Thyroid gland (tissue), 4 donors: ENCODE measurements at regions not wholly inside any gene's neighbourhood (a gene's known extent, or its start where the extent isn't known, plus 50 kb on each side); places are given as distances from the start of the nearest gene placed in this dataset.

Experiments
- DNase-seq, 2 donors: peaks; one replicate each; pipeline ENCODE4 v3.0.0-alpha.2; 2019
- H3K27ac ChIP-seq, 3 donors: fragments of 200-600 bp; sonication (generic); 1 replicate in 2 of 3; 2 replicates in 1 of 3; pipeline ENCODE4 v1.5.1; 2016 to 2019; ENCODE audit warnings: mild to moderate bottlenecking in 1 of 3, moderate library complexity in 1 of 3
- H3K27me3 ChIP-seq: fragments of 200-600 bp; sonication (generic); one replicate; pipeline ENCODE4 v1.5.1; 2019
- H3K36me3 ChIP-seq, 2 donors: fragments of 200-600 bp; sonication (generic); one replicate each; pipeline ENCODE4 v1.5.1; 2016 to 2019
- H3K4me1 ChIP-seq, 2 donors: fragments of 200-600 bp; sonication (generic); one replicate each; pipeline ENCODE4 v1.5.1; 2017 to 2019
- H3K4me3 ChIP-seq, 3 donors: fragments of 200-600 bp; sonication (generic); replicated peaks in 1 of 3; 1 replicate in 2 of 3; 2 replicates in 1 of 3; pipeline ENCODE4 v1.5.1; 2016; ENCODE audit warnings: mild to moderate bottlenecking in 1 of 3
- H3K9me3 ChIP-seq: fragments of 200-600 bp; sonication (generic); one replicate; pipeline ENCODE4 v1.5.1; 2017
- POLR2A ChIP-seq, 2 donors: fragments of 450-650 bp; IDR thresholded peaks; one replicate each; pipeline ENCODE4 v1.6.1; 2017; ENCODE audit warnings: antibody characterized with exemption in 2 of 2, mild to moderate bottlenecking in 2 of 2, moderate library complexity in 1 of 2
- WGBS, 2 donors: methylation state at CpG; one replicate each; pipeline ENCODE4 v1.1.5; 2017; 5-methylcytosine and 5-hydroxymethylcytosine counted together
- intact Hi-C: fragments of 100-400 bp; cut with DNase I; formaldehyde crosslinking; loops from one replicate; pipeline ENCODE4 v1.15.1; 2023
- TF ChIP-seq, protein P1 (sequence below), 6 experiments: fragments of 200-600 bp in 3 of 6; fragments of 450-650 bp in 3 of 6; sonication (generic) in 3 of 6; IDR thresholded peaks; one replicate each; pipeline ENCODE4 v1.5.1; 2016 to 2019; ENCODE audit warnings: antibody characterized with exemption in 6 of 6, mild to moderate bottlenecking in 2 of 6, inconsistent platforms in 1 of 6, moderate library complexity in 1 of 6

- Histone ChIP-seq H3K36me3 (no peaks in the 10 kb centered on the region), H3K9me3 (no peaks in the 10 kb centered on the region), H3K27me3 (no peaks in the 10 kb centered on the region), H3K27ac (no peak overlapping the region), H3K4me1 (no peaks in the 10 kb centered on the region), H3K4me3 (no peak overlapping the region)
- no peak for DNase-seq
- 89 to 93% methylated on average over 3 of the region's 3 CpGs for WGBS, 2 donors
- intact Hi-C loops = no loop called here
- no peak for TF ChIP-seq POLR2A (IDR thresholded peaks at IDR 0.05)
- TF ChIP-seq, protein P1, sequence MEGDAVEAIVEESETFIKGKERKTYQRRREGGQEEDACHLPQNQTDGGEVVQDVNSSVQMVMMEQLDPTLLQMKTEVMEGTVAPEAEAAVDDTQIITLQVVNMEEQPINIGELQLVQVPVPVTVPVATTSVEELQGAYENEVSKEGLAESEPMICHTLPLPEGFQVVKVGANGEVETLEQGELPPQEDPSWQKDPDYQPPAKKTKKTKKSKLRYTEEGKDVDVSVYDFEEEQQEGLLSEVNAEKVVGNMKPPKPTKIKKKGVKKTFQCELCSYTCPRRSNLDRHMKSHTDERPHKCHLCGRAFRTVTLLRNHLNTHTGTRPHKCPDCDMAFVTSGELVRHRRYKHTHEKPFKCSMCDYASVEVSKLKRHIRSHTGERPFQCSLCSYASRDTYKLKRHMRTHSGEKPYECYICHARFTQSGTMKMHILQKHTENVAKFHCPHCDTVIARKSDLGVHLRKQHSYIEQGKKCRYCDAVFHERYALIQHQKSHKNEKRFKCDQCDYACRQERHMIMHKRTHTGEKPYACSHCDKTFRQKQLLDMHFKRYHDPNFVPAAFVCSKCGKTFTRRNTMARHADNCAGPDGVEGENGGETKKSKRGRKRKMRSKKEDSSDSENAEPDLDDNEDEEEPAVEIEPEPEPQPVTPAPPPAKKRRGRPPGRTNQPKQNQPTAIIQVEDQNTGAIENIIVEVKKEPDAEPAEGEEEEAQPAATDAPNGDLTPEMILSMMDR (IDR thresholded peaks at IDR 0.05) = no peak
Measured at GRCh38 chr10:85293483-85293882, 965.1 kb downstream of the CCSER2 start.

DNA sequence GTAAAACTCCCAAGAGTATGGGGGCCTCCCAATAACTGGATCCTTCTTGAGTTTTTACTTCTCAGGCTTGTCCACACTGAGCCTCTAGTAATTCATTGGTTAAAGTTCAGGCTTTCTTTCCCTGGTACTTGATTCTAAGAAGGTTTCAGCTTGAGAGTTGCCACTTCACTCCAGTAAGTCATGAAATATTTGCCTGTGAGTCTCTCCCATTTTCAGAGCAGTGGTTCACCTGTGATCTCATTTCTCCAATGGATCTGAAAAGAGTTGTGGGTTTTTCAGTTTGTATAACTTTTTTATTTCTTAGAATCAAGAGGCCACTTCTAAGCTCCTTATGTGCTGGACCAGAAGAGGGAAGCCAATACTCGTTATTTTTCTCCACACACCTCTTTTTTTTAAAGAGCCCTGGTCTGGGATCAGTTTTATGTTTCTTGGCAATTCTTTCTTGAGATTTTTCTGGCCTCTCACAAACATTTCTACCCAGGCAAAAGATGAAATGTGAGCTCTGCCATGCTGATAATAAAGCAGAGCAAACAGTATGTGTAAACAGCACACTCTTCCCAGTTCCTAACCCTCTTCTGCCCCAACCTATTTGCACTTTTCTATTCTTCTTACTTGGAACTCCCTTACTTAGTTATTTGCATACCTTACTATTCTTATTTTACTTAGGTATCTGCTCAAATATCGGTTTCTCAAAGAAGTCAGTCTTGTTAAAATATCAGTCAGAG, 983.4 kb downstream of the CCSER2 start:
- 38 to 48% methylated on average over 2 of the region's 2 CpGs for WGBS, 2 donors
- Histone ChIP-seq H3K27ac (peak overlapping the region; percentile 7 to 76 (median 32)), H3K4me3 (no peak overlapping the region), H3K36me3 (no peaks in the 10 kb centered on the region), H3K4me1 (peaks cover 13 to 20% of the 10 kb centered on the region in 2 donors), H3K9me3 (no peaks in the 10 kb centered on the region), H3K27me3 (no peaks in the 10 kb centered on the region)
- DNase-seq = peak in 1 of 2 donors; percentile 8
- TF ChIP-seq, protein P1 (IDR thresholded peaks at IDR 0.05) = peak in 1 of 6 experiments; percentile 6
- TF ChIP-seq POLR2A (IDR thresholded peaks at IDR 0.05) = peak in 1 of 2 donors; percentile 8
- intact Hi-C loops = no loop called here

- H3K27me3 ChIP-seq = no peaks in the 10 kb centered on the region
- intact Hi-C loops = no loop called here
- no peak overlapping the region for H3K27ac ChIP-seq
- 76 to 84% methylated on average over 4 of the region's 4 CpGs for WGBS, 2 donors
- no peak for TF ChIP-seq POLR2A (IDR thresholded peaks at IDR 0.05)
- TF ChIP-seq, protein P1 (IDR thresholded peaks at IDR 0.05) = no peak
- no peaks in the 10 kb centered on the region for H3K9me3 ChIP-seq
- no peaks in the 10 kb centered on the region for H3K36me3 ChIP-seq
- no peak for DNase-seq
- H3K4me3 ChIP-seq = no peak overlapping the region
- peaks cover 13 to 24% of the 10 kb centered on the region in 2 donors for H3K4me1 ChIP-seq
Measured at GRCh38 chr10:85315657-85316056, 987.3 kb downstream of the CCSER2 start.

- no peak for DNase-seq
- no peaks in the 10 kb centered on the region for H3K27me3 ChIP-seq
- no peak for TF ChIP-seq POLR2A (IDR thresholded peaks at IDR 0.05)
- TF ChIP-seq, protein P1 (IDR thresholded peaks at IDR 0.05) = no peak
- H3K4me1 ChIP-seq = peaks cover 11 to 21% of the 10 kb centered on the region in 2 donors
- H3K4me3 ChIP-seq = no peak overlapping the region
- no peaks in the 10 kb centered on the region for H3K36me3 ChIP-seq
- no peaks in the 10 kb centered on the region for H3K9me3 ChIP-seq
- intact Hi-C loops = no loop called here
- H3K27ac ChIP-seq = no peak overlapping the region
- WGBS, 2 donors = 54 to 60% methylated on average over 4 of the region's 4 CpGs
Measured at GRCh38 chr10:85316276-85316675, 987.9 kb downstream of the CCSER2 start.

GRCh38 chr10:85317827-85318226, 989.4 kb downstream of the CCSER2 start:
- no peak for DNase-seq
- H3K36me3 ChIP-seq = no peaks in the 10 kb centered on the region
- intact Hi-C loops = no loop called here

More at GRCh38 chr10:85317827-85318226, 989.4 kb downstream of the CCSER2 start:
- Histone ChIP-seq H3K4me1 (peaks cover 4 to 8% of the 10 kb centered on the region in 2 donors), H3K27me3 (no peaks in the 10 kb centered on the region), H3K9me3 (no peaks in the 10 kb centered on the region), H3K27ac (no peak overlapping the region), H3K4me3 (no peak overlapping the region)
- TF ChIP-seq, protein P1 (IDR thresholded peaks at IDR 0.05) = no peak
- TF ChIP-seq POLR2A (IDR thresholded peaks at IDR 0.05) = no peak
- 75 to 81% methylated on average over 2 of the region's 2 CpGs for WGBS, 2 donors
